ENCODE measurements at regions not wholly inside any gene's neighbourhood (a gene's known extent, or its start where the extent isn't known, plus 50 kb on each side); places are given as distances from the start of the nearest gene placed in this dataset.

DNA sequence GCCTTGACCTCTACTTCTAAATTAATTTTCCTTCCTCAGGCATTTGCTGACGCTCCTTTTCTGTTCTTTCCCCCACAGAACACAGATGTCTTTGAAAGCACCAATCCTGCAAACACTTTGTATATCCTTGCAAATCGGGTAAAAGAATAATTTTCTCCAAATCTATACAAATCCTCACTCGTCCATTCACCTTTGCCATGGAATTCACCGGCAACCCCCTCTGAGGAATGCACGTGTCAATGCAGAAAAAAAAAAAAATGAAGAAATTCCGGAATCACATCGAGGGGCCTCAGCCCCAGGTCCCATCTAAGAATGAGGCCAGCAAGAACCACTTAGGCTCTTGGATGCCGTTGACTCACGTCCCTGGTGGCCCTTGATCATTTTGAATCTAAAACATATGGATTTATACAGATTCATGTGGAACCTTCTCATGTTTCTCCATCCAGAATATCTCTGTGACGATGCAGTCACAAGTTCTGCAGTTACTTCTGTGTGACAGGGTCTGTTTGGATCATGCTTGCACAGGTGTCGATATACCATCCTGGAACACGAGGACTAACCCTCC is 136.9 kb downstream of the RBFOX3 start:
- TF ChIP-seq, protein P1, sequence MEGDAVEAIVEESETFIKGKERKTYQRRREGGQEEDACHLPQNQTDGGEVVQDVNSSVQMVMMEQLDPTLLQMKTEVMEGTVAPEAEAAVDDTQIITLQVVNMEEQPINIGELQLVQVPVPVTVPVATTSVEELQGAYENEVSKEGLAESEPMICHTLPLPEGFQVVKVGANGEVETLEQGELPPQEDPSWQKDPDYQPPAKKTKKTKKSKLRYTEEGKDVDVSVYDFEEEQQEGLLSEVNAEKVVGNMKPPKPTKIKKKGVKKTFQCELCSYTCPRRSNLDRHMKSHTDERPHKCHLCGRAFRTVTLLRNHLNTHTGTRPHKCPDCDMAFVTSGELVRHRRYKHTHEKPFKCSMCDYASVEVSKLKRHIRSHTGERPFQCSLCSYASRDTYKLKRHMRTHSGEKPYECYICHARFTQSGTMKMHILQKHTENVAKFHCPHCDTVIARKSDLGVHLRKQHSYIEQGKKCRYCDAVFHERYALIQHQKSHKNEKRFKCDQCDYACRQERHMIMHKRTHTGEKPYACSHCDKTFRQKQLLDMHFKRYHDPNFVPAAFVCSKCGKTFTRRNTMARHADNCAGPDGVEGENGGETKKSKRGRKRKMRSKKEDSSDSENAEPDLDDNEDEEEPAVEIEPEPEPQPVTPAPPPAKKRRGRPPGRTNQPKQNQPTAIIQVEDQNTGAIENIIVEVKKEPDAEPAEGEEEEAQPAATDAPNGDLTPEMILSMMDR (IDR thresholded peaks at IDR 0.05), result no peak
- TF ChIP-seq SIN3A (IDR thresholded peaks at IDR 0.05; ENCODE audit: borderline replicate concordance, insufficient read depth, low read depth, low read length) (no peak), TCF7L2 (IDR thresholded peaks at IDR 0.05; ENCODE audit: low read depth, low read length) (no peak), POLR2AphosphoS5 (IDR thresholded peaks at IDR 0.05; ENCODE audit: low read depth, low read length) (no peak)
- TF ChIP-seq, protein P2, sequence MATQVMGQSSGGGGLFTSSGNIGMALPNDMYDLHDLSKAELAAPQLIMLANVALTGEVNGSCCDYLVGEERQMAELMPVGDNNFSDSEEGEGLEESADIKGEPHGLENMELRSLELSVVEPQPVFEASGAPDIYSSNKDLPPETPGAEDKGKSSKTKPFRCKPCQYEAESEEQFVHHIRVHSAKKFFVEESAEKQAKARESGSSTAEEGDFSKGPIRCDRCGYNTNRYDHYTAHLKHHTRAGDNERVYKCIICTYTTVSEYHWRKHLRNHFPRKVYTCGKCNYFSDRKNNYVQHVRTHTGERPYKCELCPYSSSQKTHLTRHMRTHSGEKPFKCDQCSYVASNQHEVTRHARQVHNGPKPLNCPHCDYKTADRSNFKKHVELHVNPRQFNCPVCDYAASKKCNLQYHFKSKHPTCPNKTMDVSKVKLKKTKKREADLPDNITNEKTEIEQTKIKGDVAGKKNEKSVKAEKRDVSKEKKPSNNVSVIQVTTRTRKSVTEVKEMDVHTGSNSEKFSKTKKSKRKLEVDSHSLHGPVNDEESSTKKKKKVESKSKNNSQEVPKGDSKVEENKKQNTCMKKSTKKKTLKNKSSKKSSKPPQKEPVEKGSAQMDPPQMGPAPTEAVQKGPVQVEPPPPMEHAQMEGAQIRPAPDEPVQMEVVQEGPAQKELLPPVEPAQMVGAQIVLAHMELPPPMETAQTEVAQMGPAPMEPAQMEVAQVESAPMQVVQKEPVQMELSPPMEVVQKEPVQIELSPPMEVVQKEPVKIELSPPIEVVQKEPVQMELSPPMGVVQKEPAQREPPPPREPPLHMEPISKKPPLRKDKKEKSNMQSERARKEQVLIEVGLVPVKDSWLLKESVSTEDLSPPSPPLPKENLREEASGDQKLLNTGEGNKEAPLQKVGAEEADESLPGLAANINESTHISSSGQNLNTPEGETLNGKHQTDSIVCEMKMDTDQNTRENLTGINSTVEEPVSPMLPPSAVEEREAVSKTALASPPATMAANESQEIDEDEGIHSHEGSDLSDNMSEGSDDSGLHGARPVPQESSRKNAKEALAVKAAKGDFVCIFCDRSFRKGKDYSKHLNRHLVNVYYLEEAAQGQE (IDR thresholded peaks at IDR 0.05; ENCODE audit: insufficient read depth in 1 of 2, low read depth in 2 of 2, low read length in 1 of 2), result no peak
